HG03060 (cell line): ENCODE measurements at regions not wholly inside any gene's neighbourhood (a gene's known extent, or its start where the extent isn't known, plus 50 kb on each side); places are given as distances from the start of the nearest gene placed in this dataset.

Experiments
- ATAC-seq: cut with Tn5 transposase; IDR thresholded peaks from one replicate; pipeline ENCODE4 v1.9.1; 2021; ENCODE audit warnings: low read depth, moderate number of reproducible peaks; ENCODE audit not compliant: unreplicated experiment

GRCh38 chr11:95364324-95365295 is 133.6 kb upstream of the SESN3 start:
- ATAC-seq = no peak

- no peak for ATAC-seq
Measured at GRCh38 chr11:95363708-95364107, 132.7 kb upstream of the SESN3 start.

GRCh38 chr11:95363164-95363563 is 132.2 kb upstream of the SESN3 start:
- ATAC-seq = no peak

DNA sequence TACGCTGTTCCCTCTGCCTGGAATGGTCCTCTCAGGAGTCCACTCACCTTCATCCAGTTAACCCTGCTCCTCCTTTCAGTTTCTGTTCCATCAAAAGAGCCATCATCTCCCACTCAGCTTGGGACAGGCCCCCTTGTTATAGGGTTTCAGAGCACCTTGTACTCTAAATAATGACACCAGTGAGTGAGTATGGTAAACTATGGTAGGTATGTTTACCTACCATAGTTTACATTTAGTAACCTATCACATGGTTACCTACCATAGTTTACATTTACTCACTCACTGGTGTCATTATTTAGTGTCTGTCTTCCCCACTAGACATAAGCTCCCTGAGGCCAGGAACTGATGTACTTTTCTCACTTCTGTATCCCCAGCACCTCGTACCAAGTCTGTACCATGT is 130.2 kb upstream of the SESN3 start:
- no peak for ATAC-seq

DNA sequence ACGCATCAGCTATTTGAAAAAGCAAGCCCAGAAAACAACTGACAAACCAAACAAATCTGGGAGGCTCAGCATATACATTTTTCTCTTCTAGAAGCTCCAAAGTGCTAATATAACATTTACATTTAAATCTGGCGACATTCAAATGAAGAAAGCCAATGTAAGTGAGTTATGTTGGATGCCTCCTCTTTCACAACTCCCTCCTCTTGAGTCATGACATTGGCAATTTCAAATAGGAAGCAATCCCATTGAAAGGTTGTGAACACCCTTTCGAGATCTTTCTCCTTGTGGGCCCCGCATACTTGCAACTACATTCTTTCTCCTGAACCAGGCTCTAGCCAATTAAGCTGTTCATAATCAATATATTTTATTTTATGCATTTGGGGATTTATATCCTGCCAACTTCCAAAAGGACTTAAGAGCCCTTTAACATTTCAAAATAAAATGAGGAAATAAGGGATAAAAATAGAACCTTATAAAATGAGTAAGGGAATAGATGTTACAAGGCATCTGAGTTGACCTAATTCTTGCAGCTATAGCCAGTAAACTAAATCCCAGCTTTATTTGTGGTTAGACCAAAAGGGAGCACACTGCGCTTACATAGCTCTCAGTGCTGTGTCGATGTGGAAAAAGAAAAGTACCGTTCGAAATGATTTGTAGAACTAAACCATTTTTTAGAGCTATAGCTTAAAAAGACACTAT is 129.5 kb upstream of the SESN3 start:
- no peak for ATAC-seq

- ATAC-seq = no peak
Measured at GRCh38 chr11:95359756-95360155, 128.8 kb upstream of the SESN3 start.

DNA sequence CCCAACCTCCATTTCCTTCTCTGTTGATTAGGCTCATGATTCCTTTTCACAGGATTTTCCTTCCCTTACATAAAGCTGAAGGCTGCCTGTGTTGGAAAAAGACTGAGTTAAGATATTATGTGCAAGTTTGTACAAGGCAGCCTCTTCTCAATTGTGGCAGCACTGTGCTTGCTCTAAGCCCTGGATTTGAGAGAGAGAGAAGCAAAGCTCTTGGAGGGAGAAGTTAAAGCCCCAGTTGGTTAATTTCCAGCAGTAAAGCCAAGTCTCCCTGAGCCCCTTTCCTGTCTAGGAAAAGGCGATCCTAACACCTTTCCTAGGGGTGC is 128.3 kb upstream of the SESN3 start:
- no peak for ATAC-seq

GRCh38 chr11:95358511-95359340 is 127.7 kb upstream of the SESN3 start:
- ATAC-seq = no peak

DNA sequence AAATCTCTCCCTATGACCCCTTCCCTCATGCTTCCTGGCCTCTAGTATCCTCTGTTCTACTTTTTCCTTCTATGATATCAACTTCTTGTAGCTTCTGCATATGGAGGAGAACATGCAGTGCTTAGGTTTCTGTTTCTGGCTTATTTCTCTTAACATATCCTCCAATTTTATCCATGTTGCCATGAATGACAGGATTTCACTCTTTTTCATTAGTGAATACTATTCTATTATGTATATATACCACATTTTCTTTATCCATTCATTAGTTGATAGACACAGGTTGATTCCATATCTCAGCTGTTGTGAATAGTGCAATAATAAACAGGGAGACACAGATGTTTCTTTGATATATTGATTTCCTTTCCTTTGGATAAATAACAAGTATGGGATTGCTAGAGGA is 123.3 kb upstream of the SESN3 start:
- no peak for ATAC-seq

- no peak for ATAC-seq
Measured at GRCh38 chr11:95353706-95354105, 122.7 kb upstream of the SESN3 start.

DNA sequence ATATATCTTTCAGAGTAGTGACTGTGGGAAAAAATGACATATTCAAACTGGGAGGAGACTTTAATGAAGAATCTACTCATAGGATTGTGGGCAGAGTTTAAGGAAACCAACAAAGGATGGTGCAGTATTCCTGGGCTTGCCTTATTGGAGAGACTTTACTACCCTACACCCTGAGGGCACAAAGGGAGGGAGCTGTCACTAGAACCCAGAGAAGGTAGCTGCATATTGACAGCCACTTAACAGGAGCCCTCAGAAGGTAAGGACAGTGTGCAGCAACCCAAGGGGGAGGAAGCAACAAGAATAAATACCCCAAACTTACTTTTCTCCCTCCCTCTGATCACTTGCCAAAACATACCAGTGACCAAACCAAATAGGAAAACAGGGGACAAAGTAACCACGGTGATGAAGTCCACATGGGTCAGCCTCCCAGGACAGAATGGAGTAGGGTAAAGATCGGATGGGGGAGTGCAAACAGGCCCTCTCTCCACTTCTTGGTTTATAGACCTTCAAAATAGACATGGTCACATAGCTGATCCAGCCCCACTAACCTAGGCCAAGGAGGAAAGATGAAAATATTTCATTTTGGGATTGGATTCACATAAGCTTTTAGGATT is 121.8 kb upstream of the SESN3 start:
- ATAC-seq = no peak

- no peak for ATAC-seq
Measured at GRCh38 chr11:95349345-95349942, 118.4 kb upstream of the SESN3 start.

DNA sequence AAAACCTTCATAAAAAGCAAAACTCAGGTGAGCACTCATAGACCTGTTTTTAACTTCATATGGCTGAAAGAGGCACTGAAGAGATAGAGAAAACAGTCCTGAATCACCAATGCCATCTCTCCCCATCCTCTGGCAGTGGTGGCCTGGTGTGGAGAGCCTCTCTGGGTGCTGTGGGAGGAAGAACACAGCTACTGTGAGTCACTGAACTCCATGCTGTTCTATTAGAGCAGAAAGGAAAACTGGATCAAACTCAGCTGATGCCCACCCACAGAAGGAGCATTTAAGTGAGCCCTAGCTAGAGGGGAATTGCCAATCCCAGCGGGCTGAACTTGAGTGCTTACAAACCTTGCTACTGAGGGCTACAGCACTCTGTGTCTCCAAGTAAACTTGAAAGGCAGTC is 115.3 kb upstream of the SESN3 start:
- ATAC-seq = no peak

- ATAC-seq = no peak
Measured at GRCh38 chr11:95345651-95346050, 114.6 kb upstream of the SESN3 start.

DNA sequence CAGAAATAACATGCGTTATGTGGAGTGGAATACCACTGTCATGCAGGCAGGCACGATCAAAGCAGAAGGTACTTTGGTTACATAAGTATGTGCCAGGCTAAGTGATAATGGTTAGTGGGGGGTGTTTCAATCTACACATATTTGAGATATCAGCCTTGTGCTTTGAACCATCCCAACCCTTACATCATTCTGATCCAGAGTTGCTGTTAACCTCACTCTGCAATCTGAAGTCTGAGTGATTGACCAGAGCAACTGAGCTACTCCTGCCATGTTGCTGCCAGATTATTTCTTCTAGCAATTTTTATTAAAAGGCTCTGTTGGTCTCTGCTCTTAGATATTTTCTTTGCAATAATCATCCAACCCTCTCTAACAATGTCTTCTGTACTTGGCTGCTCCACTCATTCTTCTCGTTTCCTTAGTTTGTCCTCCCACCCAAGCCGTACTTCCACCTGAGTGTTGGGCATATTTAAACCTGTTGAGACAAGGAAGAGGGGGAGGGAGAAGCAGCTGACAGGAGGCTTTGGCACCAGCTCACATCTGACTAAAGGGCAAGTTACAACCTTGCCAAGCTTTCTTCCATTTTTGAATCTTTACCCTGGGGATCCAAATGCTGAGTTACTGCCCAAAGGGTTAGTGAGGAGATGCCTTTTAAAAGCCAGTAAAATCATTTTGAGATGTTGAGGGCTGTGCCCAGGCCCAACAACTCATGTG is 114.1 kb upstream of the SESN3 start:
- ATAC-seq = no peak

GRCh38 chr11:95341221-95341620 is 110.2 kb upstream of the SESN3 start:
- no peak for ATAC-seq

GRCh38 chr11:95339086-95339901 is 108.3 kb upstream of the SESN3 start:
- ATAC-seq = no peak

DNA sequence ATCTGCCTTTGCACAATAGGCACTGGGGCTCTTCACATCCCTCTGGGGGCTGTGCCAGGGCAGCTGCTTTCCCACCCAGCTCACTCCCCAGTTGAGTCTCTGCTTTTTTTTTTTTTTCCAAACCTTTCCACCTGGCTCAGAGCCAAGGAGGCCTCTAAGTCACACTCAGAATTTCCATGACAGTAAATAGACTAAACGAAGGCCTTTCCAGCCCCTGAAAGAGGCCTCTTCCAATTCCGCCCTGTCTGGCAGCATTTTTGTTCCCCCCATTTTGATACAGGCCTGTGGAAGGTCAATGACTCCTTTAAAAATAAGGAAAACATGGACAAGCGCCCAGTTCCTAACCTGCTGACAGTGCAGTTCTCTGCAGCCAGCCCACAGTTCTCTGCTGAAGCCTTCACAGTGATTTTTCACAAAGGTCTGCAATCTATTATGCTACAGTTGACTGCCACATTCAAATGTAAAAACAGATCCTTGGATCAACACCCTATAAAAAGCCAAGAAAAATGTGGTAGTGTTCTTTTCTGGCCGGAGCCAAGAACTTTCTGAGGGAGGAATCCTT is 107.5 kb upstream of the SESN3 start:
- no peak for ATAC-seq
